ENCODE measurements at regions not wholly inside any gene's neighbourhood (a gene's known extent, or its start where the extent isn't known, plus 50 kb on each side); places are given as distances from the start of the nearest gene placed in this dataset.
A peak's percentile ranks its signal among the peaks of the same experiment; 100 is the strongest.

DNA sequence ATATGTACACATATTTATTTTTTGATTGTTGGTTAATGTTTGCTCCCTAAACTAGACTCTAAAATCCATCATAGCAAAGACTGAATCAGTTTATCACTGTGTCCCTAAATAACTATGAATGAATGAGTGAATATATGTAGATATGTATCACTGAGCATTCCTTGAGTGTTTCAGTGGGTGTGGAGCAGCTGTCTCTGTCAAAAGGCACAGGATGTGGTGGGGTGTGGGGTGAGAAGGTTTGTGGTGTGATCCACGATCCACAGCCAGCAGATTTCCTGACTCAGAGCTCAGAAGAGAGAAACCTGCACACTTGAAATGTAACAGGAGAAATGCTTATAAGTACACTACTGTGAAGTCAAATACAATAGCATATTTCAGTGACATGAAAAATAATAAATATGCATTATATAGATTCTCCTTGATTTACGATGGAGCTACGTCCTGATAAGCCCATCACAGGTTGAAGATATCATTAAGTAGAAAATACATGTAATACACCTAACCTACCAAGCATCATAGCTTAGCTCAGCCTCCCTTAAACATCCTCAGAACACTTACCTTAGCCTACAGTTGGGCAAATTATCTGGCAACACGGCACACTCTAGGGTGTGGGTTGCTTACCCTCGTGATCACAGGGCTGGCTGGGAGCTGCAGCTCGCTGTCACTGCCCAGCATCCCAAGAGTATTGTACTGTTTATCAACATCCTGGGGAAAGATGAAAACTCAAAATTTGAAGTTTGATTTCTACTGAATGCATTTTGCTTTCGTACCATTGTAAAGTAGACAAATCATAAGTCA, 287.0 kb downstream of the GAS1 start:
- Histone ChIP-seq H3K36me3 (no peaks in the 10 kb centered on the region), H3K27ac (peak overlapping the region in 8 of 11 experiments; percentile 8 to 79 (median 66); a peak in 15 of 22 replicates), H3K9ac (peak overlapping the region in 6 of 11 experiments; percentile 4 to 68 (median 50); a peak in 11 of 22 replicates), H3K4me1 (peaks cover 23 to 40% (median 31%) of the 10 kb centered on the region in 10 experiments), H4K20me1 (no peaks in the 10 kb centered on the region), H3K9me3 (replicated peaks in 1 of 11) (peaks cover 0 to 8% (median 0%) of the 10 kb centered on the region in 11 experiments; a peak in 5 of 22 replicates), H3K27me3 (no peaks in the 10 kb centered on the region), H3K4me2 (peak overlapping the region; percentile 67 to 84 (median 76)), H3K4me3 (peak overlapping the region in 2 of 10 experiments; percentile 11 to 15; a peak in 4 of 20 replicates)
- TF ChIP-seq Cebpa-rat (IDR thresholded peaks at IDR 0.05) = no peak

DNA sequence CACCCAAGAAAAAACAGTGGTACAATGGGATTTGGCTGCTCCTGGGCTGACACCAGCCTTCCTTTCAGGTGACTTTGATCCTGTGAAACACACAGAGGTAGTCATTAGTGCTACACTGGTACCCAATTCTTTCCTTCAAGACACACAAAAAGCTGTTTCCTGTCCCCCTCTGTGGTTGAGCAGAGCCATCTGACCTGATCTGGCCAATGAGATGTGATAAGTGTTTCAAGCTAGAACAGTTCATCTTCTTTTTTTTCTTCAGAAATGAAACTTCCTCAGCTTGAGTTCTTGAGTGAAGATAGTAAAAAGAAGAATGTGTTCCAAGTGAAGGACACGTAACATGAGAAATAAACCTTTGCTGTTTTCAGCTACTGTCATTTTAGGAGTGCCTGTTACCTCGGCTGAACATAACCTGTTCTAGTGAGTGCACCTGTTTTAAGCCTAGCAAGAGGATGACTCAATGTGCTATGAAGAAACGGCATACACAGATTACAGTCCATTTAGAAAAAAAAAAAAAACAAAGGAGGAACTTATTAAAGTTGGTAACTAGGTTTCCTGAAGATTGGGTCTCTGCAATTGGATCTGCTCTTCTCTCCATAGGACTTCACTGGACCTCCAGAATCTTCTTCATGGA, 287.8 kb downstream of the GAS1 start:
- Histone ChIP-seq H3K9me3 (replicated peaks in 1 of 11) (peaks cover 0 to 12% (median 3%) of the 10 kb centered on the region in 11 experiments; a peak in 8 of 22 replicates), H3K27me3 (no peaks in the 10 kb centered on the region), H3K36me3 (no peaks in the 10 kb centered on the region), H3K27ac (peak overlapping the region in 8 of 11 experiments; percentile 8 to 79 (median 66); a peak in 15 of 22 replicates), H3K4me3 (no peak overlapping the region), H3K4me1 (peaks cover 23 to 47% (median 34%) of the 10 kb centered on the region in 10 experiments), H3K9ac (peak overlapping the region in 4 of 11 experiments; percentile 7 to 52 (median 48); a peak in 4 of 22 replicates), H4K20me1 (no peaks in the 10 kb centered on the region), H3K4me2 (peak overlapping the region; percentile 67 to 84 (median 76); a peak in 21 of 22 replicates)
- TF ChIP-seq Cebpa-rat (IDR thresholded peaks at IDR 0.05) = 0 out of 22 replicates have a peak, but pooled peaks of 1 of the 11 experiments have one; percentile 17

DNA sequence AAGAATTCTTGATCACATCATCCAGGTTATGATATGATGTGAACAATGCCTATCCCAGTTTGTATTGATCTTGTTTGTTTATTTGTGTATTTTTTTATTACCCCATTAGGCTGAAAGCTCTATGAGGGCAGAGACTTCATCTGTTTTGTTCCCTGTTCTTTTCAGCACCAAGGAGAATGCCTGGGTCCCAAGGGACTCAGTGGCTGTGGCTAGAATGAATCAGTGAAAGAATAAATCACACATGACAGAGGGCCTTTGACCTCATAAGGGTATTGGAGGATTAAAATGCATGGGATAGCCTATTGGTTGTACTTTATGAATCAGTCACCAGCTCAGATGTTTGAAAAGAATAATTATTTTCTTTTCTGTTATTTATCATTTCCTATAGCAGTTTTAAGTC, 292.2 kb downstream of the GAS1 start:
- Histone ChIP-seq H3K4me2 (no peak overlapping the region), H3K27me3 (no peaks in the 10 kb centered on the region), H4K20me1 (no peaks in the 10 kb centered on the region), H3K9ac (no peak overlapping the region), H3K4me3 (no peak overlapping the region), H3K36me3 (0 out of 22 replicates have a peak, but pooled peaks cover 0 to 7% (median 0%) of the 10 kb centered on the region in 11 experiments), H3K27ac (no peak overlapping the region), H3K4me1 (peaks cover 15 to 55% (median 28%) of the 10 kb centered on the region in 10 experiments), H3K9me3 (replicated peaks in 1 of 11) (peaks cover 18 to 36% (median 25%) of the 10 kb centered on the region in 11 experiments)
- TF ChIP-seq Cebpa-rat (IDR thresholded peaks at IDR 0.05) = no peak

DNA sequence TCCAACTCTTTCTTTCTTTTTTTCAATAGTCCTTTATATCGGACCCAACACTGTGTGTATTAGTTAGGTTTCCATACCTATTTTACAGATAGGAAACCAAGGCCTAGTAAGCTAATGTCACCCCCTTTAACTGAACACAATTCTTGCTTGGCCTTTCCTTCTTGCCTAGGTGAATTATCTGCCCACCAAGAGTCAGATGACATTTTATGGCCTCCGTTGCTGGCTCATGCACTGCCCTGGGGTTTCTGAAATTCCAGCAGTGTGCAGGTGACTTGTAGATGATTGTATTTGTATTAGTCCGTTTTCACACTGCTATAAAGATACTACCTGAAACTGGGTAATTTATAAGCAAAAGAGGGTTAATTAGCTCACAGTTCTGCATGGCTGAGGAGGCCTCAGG, 293.8 kb downstream of the GAS1 start:
- no peak overlapping the region for H3K4me3 ChIP-seq
- no peak overlapping the region for H3K27ac ChIP-seq
- H4K20me1 ChIP-seq = no peaks in the 10 kb centered on the region
- peaks cover 19 to 56% (median 30%) of the 10 kb centered on the region in 10 experiments for H3K4me1 ChIP-seq
- H3K27me3 ChIP-seq = no peaks in the 10 kb centered on the region
- TF ChIP-seq Cebpa-rat (IDR thresholded peaks at IDR 0.05) = no peak
- H3K9ac ChIP-seq = no peak overlapping the region
- H3K9me3 ChIP-seq (replicated peaks in 1 of 11) = peaks cover 18 to 36% (median 25%) of the 10 kb centered on the region in 11 experiments
- 0 out of 22 replicates have a peak, but pooled peaks cover 0 to 7% (median 0%) of the 10 kb centered on the region in 11 experiments for H3K36me3 ChIP-seq
- H3K4me2 ChIP-seq = no peak overlapping the region

DNA sequence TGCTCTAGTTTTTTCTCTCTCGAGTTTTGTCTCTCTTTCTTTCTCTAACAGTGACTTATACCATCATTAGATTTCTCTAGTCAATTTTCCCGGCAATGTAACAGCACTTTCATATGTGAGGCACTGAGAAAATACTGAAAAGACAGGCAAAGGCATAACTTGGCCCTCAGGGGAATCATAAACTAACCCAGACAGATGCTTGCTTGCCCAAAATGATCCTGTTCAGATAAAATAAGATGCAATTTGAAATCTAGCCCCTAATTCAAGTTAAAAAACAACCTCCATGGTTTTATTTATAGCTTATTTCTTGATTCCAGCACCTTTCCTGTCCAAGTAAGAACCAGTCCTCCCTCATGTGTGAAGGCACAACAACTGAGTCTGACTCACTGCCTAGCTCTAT, 294.6 kb downstream of the GAS1 start:
- Histone ChIP-seq H3K9ac (no peak overlapping the region), H3K4me2 (peak overlapping the region in 6 of 11 experiments; percentile 5 to 42 (median 17); a peak in 7 of 22 replicates), H3K4me1 (peaks cover 19 to 56% (median 30%) of the 10 kb centered on the region in 10 experiments), H3K4me3 (no peak overlapping the region), H3K27ac (peak overlapping the region in 8 of 11 experiments; percentile 1 to 89 (median 31); a peak in 10 of 22 replicates), H3K27me3 (no peaks in the 10 kb centered on the region), H4K20me1 (no peaks in the 10 kb centered on the region), H3K36me3 (0 out of 22 replicates have a peak, but pooled peaks cover 0 to 7% (median 0%) of the 10 kb centered on the region in 11 experiments), H3K9me3 (replicated peaks in 1 of 11) (peaks cover 18 to 38% (median 25%) of the 10 kb centered on the region in 11 experiments)
- TF ChIP-seq Cebpa-rat (IDR thresholded peaks at IDR 0.05) = no peak

DNA sequence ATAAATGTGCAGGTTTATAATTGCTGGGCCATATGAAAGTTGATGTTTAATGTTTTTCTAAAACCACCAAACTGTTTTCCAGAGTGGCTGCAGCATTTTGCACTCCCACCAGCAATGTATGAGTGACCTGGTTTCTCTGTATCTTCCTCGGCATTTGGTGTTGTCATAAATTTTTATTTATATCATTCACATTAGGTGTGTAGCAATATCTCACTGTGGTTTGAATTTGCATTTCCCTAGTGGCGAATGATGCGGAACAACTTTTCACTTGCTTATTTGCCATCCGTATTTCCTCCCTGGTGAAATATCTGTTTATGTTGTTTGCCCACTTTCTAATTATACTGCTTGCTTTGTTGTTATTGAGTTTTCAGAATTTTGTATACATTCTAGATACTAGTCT, 295.7 kb upstream of the TUT7 start:
- Histone ChIP-seq H3K4me3 (peak overlapping the region in 2 of 10 experiments; percentile 3 to 19; a peak in 2 of 20 replicates), H3K9ac (peak overlapping the region in 8 of 11 experiments; percentile 7 to 57 (median 40); a peak in 11 of 22 replicates), H3K9me3 (replicated peaks in 1 of 11) (peaks cover 18 to 41% (median 27%) of the 10 kb centered on the region in 11 experiments), H3K27ac (peak overlapping the region in 10 of 11 experiments; percentile 31 to 89 (median 80); a peak in 20 of 22 replicates), H3K4me1 (peaks cover 19 to 52% (median 30%) of the 10 kb centered on the region in 10 experiments), H4K20me1 (no peaks in the 10 kb centered on the region), H3K27me3 (no peaks in the 10 kb centered on the region), H3K36me3 (0 out of 22 replicates have a peak, but pooled peaks cover 0 to 7% (median 0%) of the 10 kb centered on the region in 11 experiments), H3K4me2 (peak overlapping the region; percentile 37 to 77 (median 64); a peak in 21 of 22 replicates)
- TF ChIP-seq Cebpa-rat (IDR thresholded peaks at IDR 0.05) = peak in 7 of 11 experiments; percentile 43 to 92 (median 72); a peak in 10 of 22 replicates

DNA sequence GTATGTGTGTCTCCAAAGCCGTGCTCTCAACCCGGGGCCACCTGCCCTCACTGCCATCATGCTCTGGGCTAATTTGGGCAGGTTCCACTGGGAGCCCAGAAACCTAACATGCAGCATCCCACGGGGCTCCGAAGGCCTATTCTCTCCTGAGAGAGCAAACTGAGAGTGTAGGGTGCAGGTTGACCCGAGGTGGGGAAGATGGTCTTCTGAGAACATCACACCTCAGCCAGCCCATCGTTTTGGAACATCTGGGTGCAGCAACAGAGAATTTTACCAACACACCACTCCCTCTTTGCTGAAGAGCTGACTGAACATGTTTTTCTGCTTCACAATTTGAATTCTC, 294.6 kb upstream of the TUT7 start:
- H3K36me3 ChIP-seq = 0 out of 22 replicates have a peak, but pooled peaks cover 0 to 4% (median 0%) of the 10 kb centered on the region in 11 experiments
- peaks cover 7 to 34% (median 21%) of the 10 kb centered on the region in 11 experiments for H3K9me3 ChIP-seq (replicated peaks in 1 of 11)
- no peak overlapping the region for H3K4me3 ChIP-seq
- H3K27ac ChIP-seq = peak overlapping the region in 9 of 11 experiments; percentile 52 to 89 (median 81); a peak in 17 of 22 replicates
- no peak for TF ChIP-seq Cebpa-rat (IDR thresholded peaks at IDR 0.05)
- no peaks in the 10 kb centered on the region for H3K27me3 ChIP-seq
- H3K4me2 ChIP-seq = peak overlapping the region; percentile 10 to 77 (median 64); a peak in 18 of 22 replicates
- peaks cover 16 to 49% (median 30%) of the 10 kb centered on the region in 10 experiments for H3K4me1 ChIP-seq
- H3K9ac ChIP-seq = peak overlapping the region in 5 of 11 experiments; percentile 13 to 57 (median 34); a peak in 4 of 22 replicates
- H4K20me1 ChIP-seq = no peaks in the 10 kb centered on the region

DNA sequence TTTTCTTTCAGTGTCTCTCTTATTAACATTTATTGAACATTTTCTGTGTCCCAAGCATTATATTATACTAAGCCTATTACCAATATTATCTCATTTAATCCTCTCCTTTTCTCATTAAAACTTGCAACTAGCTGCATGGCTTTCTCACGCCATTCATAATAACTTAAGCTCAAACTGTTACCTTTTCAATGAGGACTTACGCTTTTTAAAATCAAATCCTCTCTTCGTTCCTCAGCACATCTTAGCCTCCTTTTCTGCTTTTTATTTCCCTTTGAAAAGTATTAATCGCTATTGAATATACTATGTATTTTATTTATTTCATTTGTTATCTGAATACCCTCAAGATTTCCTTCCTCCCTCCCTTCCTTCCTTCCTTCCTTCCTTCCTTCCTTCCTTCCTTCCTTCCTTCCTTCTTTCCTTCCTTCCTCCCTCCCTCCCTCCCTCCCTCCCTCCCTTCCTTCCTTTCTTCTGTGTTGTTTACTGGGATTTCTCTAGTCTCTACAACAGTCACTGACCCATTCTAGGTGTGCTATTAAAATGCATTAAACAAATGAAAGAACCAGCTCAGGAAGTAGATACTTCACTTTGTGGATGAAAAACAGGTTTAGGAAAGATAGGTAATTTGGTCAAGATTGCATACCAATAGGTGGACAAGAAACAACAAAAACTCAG, 294.1 kb upstream of the TUT7 start:
- TF ChIP-seq Cebpa-rat (IDR thresholded peaks at IDR 0.05) = no peak
- Histone ChIP-seq H3K4me2 (peak overlapping the region in 9 of 11 experiments; percentile 37 to 77 (median 66); a peak in 18 of 22 replicates), H3K4me3 (no peak overlapping the region)

More for the DNA sequence above, 294.1 kb upstream of the TUT7 start:
- Histone ChIP-seq H3K9me3 (replicated peaks in 1 of 11) (peaks cover 2 to 29% (median 16%) of the 10 kb centered on the region in 11 experiments; a peak in 19 of 22 replicates), H3K27ac (peak overlapping the region in 8 of 11 experiments; percentile 73 to 89 (median 82); a peak in 16 of 22 replicates), H3K36me3 (no peaks in the 10 kb centered on the region), H4K20me1 (no peaks in the 10 kb centered on the region), H3K27me3 (no peaks in the 10 kb centered on the region), H3K9ac (peak overlapping the region in 1 of 11 experiments; percentile 57; a peak in 1 of 22 replicates), H3K4me1 (peaks cover 16 to 48% (median 30%) of the 10 kb centered on the region in 10 experiments)

All from BLaER1 treated with 17β-estradiol and CSF1 and Interleukin-3, amounts not matched to agents 10 nM and 100 nM (cell line).